Activated CD4-positive, alpha-beta T cell treated with anti-CD3 and anti-CD28 coated beads, Interleukin-2, amount 10 ng/mL, durations not matched to agents 7 days and 5 days (primary cell): ENCODE measurements at regions not wholly inside any gene's neighbourhood (a gene's known extent, or its start where the extent isn't known, plus 50 kb on each side); places are given as distances from the start of the nearest gene placed in this dataset.

Experiments used
- CTCF ChIA-PET: fragments of 350-600 bp; sonication (Branson Sonifier 250); formaldehyde crosslinking; loops from one replicate; lab custom pipeline; 2021; ENCODE audit warnings: antibody characterized with exemption; lab: Charles Lee
- POLR2A ChIA-PET: fragments of 350-600 bp; sonication (Branson Sonifier 250); formaldehyde crosslinking; loops from one replicate; lab custom pipeline; 2021; ENCODE audit warnings: antibody characterized with exemption; lab: Charles Lee
- DNase-seq: peaks from one replicate; pipeline ENCODE4 v3.0.0-alpha.2; 2020
- H3K27ac Mint-ChIP-seq: one replicate; pipeline ENCODE4 v1.8.0; 2021; ENCODE audit warnings: mild to moderate bottlenecking, moderate library complexity, mixed read lengths
- H3K27me3 Mint-ChIP-seq: one replicate; pipeline ENCODE4 v1.8.0; 2021; ENCODE audit warnings: mixed read lengths
- H3K36me3 Mint-ChIP-seq: one replicate; pipeline ENCODE4 v1.8.0; 2021; ENCODE audit warnings: low read depth, mixed read lengths
- H3K4me1 Mint-ChIP-seq: one replicate; pipeline ENCODE4 v1.8.0; 2021; ENCODE audit warnings: mixed read lengths
- H3K4me3 Mint-ChIP-seq: one replicate; pipeline ENCODE4 v1.8.0; 2021; ENCODE audit warnings: mild to moderate bottlenecking, moderate library complexity, mixed read lengths
- H3K9me3 Mint-ChIP-seq: one replicate; pipeline ENCODE4 v1.8.0; 2021; ENCODE audit warnings: mixed read lengths

DNA sequence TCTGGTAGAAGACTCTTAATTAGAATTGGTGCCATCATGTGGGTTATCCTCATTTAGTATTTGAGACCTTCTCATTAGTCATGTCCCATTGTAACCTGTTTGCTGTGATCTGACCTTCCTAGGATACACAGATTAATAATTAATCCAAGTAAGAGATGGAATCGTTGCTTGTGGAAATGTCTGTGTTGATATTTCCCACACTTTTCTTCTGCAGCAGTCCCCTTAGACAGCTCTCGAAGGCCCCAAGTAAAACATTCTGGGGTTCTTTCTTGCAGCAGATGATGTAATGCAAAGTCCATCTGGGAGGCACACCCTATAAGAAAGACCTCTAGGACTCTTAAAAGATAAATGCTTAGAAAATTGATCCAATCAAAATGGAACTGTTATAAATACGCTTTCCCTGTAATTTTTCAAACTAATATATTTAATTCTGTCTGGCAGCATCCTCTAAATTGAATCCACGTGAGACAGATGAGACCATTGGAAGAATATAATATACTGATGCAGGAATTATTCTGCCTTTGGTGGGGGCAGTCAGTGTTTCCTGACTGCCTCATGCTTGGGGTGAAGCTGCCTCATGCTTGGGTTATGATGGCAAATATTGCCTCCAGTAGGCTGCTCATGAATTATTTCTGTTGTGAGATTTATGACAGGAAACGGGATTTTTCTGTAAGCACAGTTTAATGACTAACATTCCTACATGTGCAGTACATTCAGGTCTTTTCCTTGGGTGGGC is 54.5 kb upstream of the ARMC2 start:
- CTCF ChIA-PET = no interaction called here
- peaks cover 9% of the 10 kb centered on the region for H3K27me3 Mint-ChIP-seq

GRCh38 chr6:108795122-108795521 is 53.1 kb upstream of the ARMC2 start:
- DNase-seq = no peak
- H3K4me3 Mint-ChIP-seq = no peak overlapping the region
- H3K27ac Mint-ChIP-seq = no peak overlapping the region
- POLR2A ChIA-PET = no interaction called here
- H3K4me1 Mint-ChIP-seq = peaks cover 33% of the 10 kb centered on the region
- no peaks in the 10 kb centered on the region for H3K9me3 Mint-ChIP-seq
- CTCF ChIA-PET = interaction anchor here (0.7 kb wide), 1 partner anchor 98 kb away, joined by 3 read pairs; no protein-coding TSS in a partner anchor
- H3K36me3 Mint-ChIP-seq = no peaks in the 10 kb centered on the region
- H3K27me3 Mint-ChIP-seq = no peaks in the 10 kb centered on the region

More for the DNA sequence above, 54.5 kb upstream of the ARMC2 start:
- POLR2A ChIA-PET = no interaction called here
- H3K4me1 Mint-ChIP-seq = peaks cover 18% of the 10 kb centered on the region
- peaks cover 2% of the 10 kb centered on the region for H3K9me3 Mint-ChIP-seq
- H3K4me3 Mint-ChIP-seq = no peak overlapping the region
- H3K36me3 Mint-ChIP-seq = no peaks in the 10 kb centered on the region
- no peak for DNase-seq
- no peak overlapping the region for H3K27ac Mint-ChIP-seq

GRCh38 chr6:108795814-108796213 is 52.4 kb upstream of the ARMC2 start:
- Mint-ChIP-seq H3K9me3 (no peaks in the 10 kb centered on the region), H3K4me1 (peaks cover 33% of the 10 kb centered on the region), H3K36me3 (no peaks in the 10 kb centered on the region), H3K27me3 (no peaks in the 10 kb centered on the region), H3K27ac (no peak overlapping the region), H3K4me3 (no peak overlapping the region)
- ChIA-PET POLR2A (no interaction called here), CTCF (interaction anchor here (0.6 to 1.8 kb wide), 3 partner anchors 9 to 638 kb away, joined by 3 to 5 read pairs (median 4); no protein-coding TSS in a partner anchor)
- DNase-seq = no peak

- peaks cover 41% of the 10 kb centered on the region for H3K4me1 Mint-ChIP-seq
- H3K27me3 Mint-ChIP-seq = no peaks in the 10 kb centered on the region
- POLR2A ChIA-PET = no interaction called here
- no peak overlapping the region for H3K4me3 Mint-ChIP-seq
- H3K27ac Mint-ChIP-seq = no peak overlapping the region
- no peaks in the 10 kb centered on the region for H3K36me3 Mint-ChIP-seq
- DNase-seq = no peak
- H3K9me3 Mint-ChIP-seq = no peaks in the 10 kb centered on the region
- CTCF ChIA-PET = interaction anchor here (1.0 to 1.8 kb wide), 3 partner anchors 8 to 13 kb away, joined by 4 to 11 read pairs (median 5); no protein-coding TSS in a partner anchor
Measured at GRCh38 chr6:108796875-108797274, 51.3 kb upstream of the ARMC2 start.

GRCh38 chr6:108797951-108798669 is 50.1 kb upstream of the ARMC2 start:
- DNase-seq = no peak
- Mint-ChIP-seq H3K4me1 (peaks cover 41% of the 10 kb centered on the region), H3K27me3 (no peaks in the 10 kb centered on the region), H3K9me3 (no peaks in the 10 kb centered on the region), H3K27ac (peak overlapping the region; percentile 91), H3K4me3 (peak overlapping the region; percentile 40), H3K36me3 (no peaks in the 10 kb centered on the region)
- ChIA-PET POLR2A (no interaction called here), CTCF (interaction anchor here (0.6 to 1.8 kb wide), 3 partner anchors 11 to 89 kb away, joined by 3 to 11 read pairs (median 5); no protein-coding TSS in a partner anchor)
